K562 (cell line): ENCODE measurements at regions not wholly inside any gene's neighbourhood (a gene's known extent, or its start where the extent isn't known, plus 50 kb on each side); places are given as distances from the start of the nearest gene placed in this dataset.

ENCODE experiments used
- ATAC-seq: fragments of 200-7000 bp; cut with Tn5 transposase; 3 replicates; pipeline ENCODE4 v1.9.1; 2020; ENCODE audit warnings: moderate library complexity
- BruUV-seq: library from RNA; stranded (reverse); fragments of 400-500 nt; replicated peaks from 2 replicates; lab custom pipeline; 2021; lab: Mats Ljungman, UMichigan
- CTCF ChIA-PET: fragments of 300-600 bp; formaldehyde crosslinking; extraction: SDS; loops from one replicate; lab custom pipeline; 2021; ENCODE audit warnings: low intra/inter-chr PET ratio; lab: Yijun Ruan, JAX
- POLR2A ChIA-PET: fragments of 300-600, 350-650 bp; sonication (Branson Sonifier 250); formaldehyde crosslinking; extraction: SDS; loops from one replicate; lab custom pipeline; 2021; ENCODE audit warnings: antibody characterized with exemption, inconsistent platforms; lab: Yijun Ruan, JAX
- DNase-seq, 4 experiments: peaks; one replicate each; pipeline versions ENCODE4 v3.0.0 to v3.0.0-alpha.2; 2011 to 2018; ENCODE audit warnings: low spot score in 3 of 4, mixed read lengths in 3 of 4; ENCODE audit errors: extremely low read depth in 1 of 4
- FAIRE-seq: peaks from 2 replicates; lab custom pipeline; 2011; peaks lifted over from hg19 to GRCh38; lab: Jason Lieb, UNC
- H2AFZ ChIP-seq: 2 replicates; pipeline ENCODE4 v1.6.0; 2011; ENCODE audit warnings: low read depth, low read length, control low read depth, inconsistent platforms
- H3K27ac ChIP-seq: fragments of 200-600 bp; 3 replicates; pipeline ENCODE4 v1.8.0; 2011; ENCODE audit warnings: low read depth, mild to moderate bottlenecking, control low read depth, inconsistent platforms, low read length, moderate library complexity, mixed read lengths; ENCODE audit errors: extremely low read depth
- H3K27me3 ChIP-seq, 2 experiments: fragments of 300-600 bp in 1 of 2; 2 replicates in 1 of 2; 3 replicates in 1 of 2; pipeline versions ENCODE4 v1.6.0 to v1.8.0; 2011; ENCODE audit warnings: inconsistent platforms in 2 of 2, low read length in 2 of 2, mild to moderate bottlenecking in 1 of 2, mixed read lengths in 1 of 2, moderate library complexity in 1 of 2; ENCODE audit not compliant: control insufficient read depth in 2 of 2, insufficient read depth in 2 of 2
- H3K36me3 ChIP-seq: fragments of 300-600 bp; 3 replicates; pipeline ENCODE4 v1.8.0; 2011; ENCODE audit warnings: mild to moderate bottlenecking, low read length, inconsistent platforms; ENCODE audit not compliant: control insufficient read depth, insufficient read depth
- H3K4me1 ChIP-seq, 2 experiments: fragments of 200-600 bp in 1 of 2; replicated peaks in 1 of 2; 2 replicates in 1 of 2; 3 replicates in 1 of 2; pipeline versions ENCODE4 v1.5.1 to v1.8.0; 2011; ENCODE audit warnings: inconsistent platforms in 2 of 2, low read length in 2 of 2, mild to moderate bottlenecking in 1 of 2, mixed read lengths in 1 of 2, moderate library complexity in 1 of 2; ENCODE audit not compliant: control insufficient read depth in 2 of 2, insufficient read depth in 2 of 2
- H3K4me2 ChIP-seq: 2 replicates; pipeline ENCODE4 v1.6.1; 2011; ENCODE audit warnings: low read length, control low read depth, inconsistent platforms, mixed read lengths; ENCODE audit not compliant: insufficient read depth
- H3K4me3 ChIP-seq: fragments of 200-600 bp; sonication (generic), shearing (Covaris generic); 2 replicates; pipeline ENCODE4 v1.5.1; 2016; ENCODE audit warnings: control low read depth, inconsistent platforms
- H3K79me2 ChIP-seq: fragments of 200-600 bp; 3 replicates; pipeline ENCODE4 v1.8.0; 2011; ENCODE audit warnings: low read length, inconsistent platforms; ENCODE audit not compliant: control insufficient read depth, insufficient read depth
- H3K9ac ChIP-seq, 2 experiments: 2 replicates each; pipeline versions ENCODE4 v1.6.0 to v1.6.1; 2011; ENCODE audit warnings: low read depth in 2 of 2, low read length in 2 of 2, control low read depth in 1 of 2, inconsistent platforms in 1 of 2, mild to moderate bottlenecking in 1 of 2, mixed read lengths in 1 of 2; ENCODE audit not compliant: insufficient read depth in 1 of 2
- H3K9me1 ChIP-seq: one replicate; pipeline ENCODE4 v1.6.0; 2011; ENCODE audit warnings: inconsistent platforms, mild to moderate bottlenecking, low read length, moderate library complexity; ENCODE audit not compliant: control insufficient read depth, insufficient read depth
- H3K9me3 ChIP-seq: replicated peaks from 2 replicates; pipeline ENCODE4 v1.5.1; 2011; ENCODE audit warnings: low read depth, low read length, inconsistent platforms; ENCODE audit not compliant: control insufficient read depth, insufficient read depth
- H4K20me1 ChIP-seq: replicated peaks from 2 replicates; pipeline ENCODE4 v1.6.1; 2011; ENCODE audit warnings: low read length, inconsistent platforms, mixed read lengths; ENCODE audit not compliant: control insufficient read depth, insufficient read depth
- ESRRB ChIP-seq: fragments of 250-450 bp; sonication (Bioruptor Pico); IDR thresholded peaks from 2 replicates; pipeline ENCODE4 v1.5.0; 2020; ENCODE audit warnings: mild to moderate bottlenecking, moderate library complexity, borderline replicate concordance
- HDAC3 ChIP-seq: fragments of 450-650 bp; IDR thresholded peaks from 2 replicates; pipeline ENCODE4 v1.6.1; 2018; ENCODE audit warnings: borderline replicate concordance, mild to moderate bottlenecking, moderate library complexity; ENCODE audit not compliant: partially characterized antibody
- HNRNPK ChIP-seq: fragments of 200-400 bp; formaldehyde crosslinking; IDR thresholded peaks from one replicate; pipeline ENCODE4 v1.6.1; 2018; ENCODE audit warnings: mild to moderate bottlenecking, low read depth, low read length; ENCODE audit not compliant: poor library complexity, severe bottlenecking
- HSF4 ChIP-seq: fragments of 250-450 bp; sonication (Bioruptor Pico); IDR thresholded peaks from 2 replicates; pipeline ENCODE4 v2.1.2; 2022; ENCODE audit warnings: mild to moderate bottlenecking, moderate library complexity, borderline replicate concordance
- POLR3G ChIP-seq: IDR thresholded peaks from 2 replicates; pipeline ENCODE4 v1.6.1; 2011; ENCODE audit not compliant: insufficient read length, insufficient replicate concordance; ENCODE audit errors: extremely low read depth
- THAP7 ChIP-seq: fragments of 250-450 bp; sonication (Bioruptor Pico); IDR thresholded peaks from 2 replicates; pipeline ENCODE4 v1.5.0; 2021
- WHSC1 ChIP-seq: IDR thresholded peaks from one replicate; pipeline ENCODE4 v1.6.1; 2012; ENCODE audit warnings: low read length, control low read depth, inconsistent platforms
- ZNF740 ChIP-seq, 3 experiments: fragments of 200-800 bp in 1 of 3; sonication (Bioruptor generic) in 1 of 3; sonication (generic) in 1 of 3; formaldehyde crosslinking in 1 of 3; IDR thresholded peaks; 2 replicates each; pipeline versions ENCODE4 v1.6.1 to v1.8.0; 2016 to 2022; ENCODE audit warnings: mild to moderate bottlenecking in 2 of 3, missing compliant biosample characterization in 2 of 3, missing genetic modification characterization in 2 of 3, missing genetic modification reagents in 1 of 3
- WGBS: fragments of 100-300 bp; shearing (Covaris generic); methylation state at CpG from one replicate; pipeline ENCODE4 v1.1.6; 2016; ENCODE audit warnings: low coverage, mixed read lengths; ENCODE audit not compliant: insufficient coverage; ENCODE audit errors: missing lambda C conversion rate; 5-methylcytosine and 5-hydroxymethylcytosine counted together
- in situ Hi-C: fragments of 300-500 bp; cut with MboI; formaldehyde crosslinking; loops from 4 replicates; pipeline ENCODE4 v1.15.0; 2018; ENCODE audit warnings: inconsistent platforms, mixed read lengths
- intact Hi-C: fragments of 100-400 bp; cut with micrococcal nuclease; formaldehyde crosslinking; loops from 2 replicates; pipeline ENCODE4 v1.14.2; 2022
- TF ChIP-seq, protein P1 (sequence below): fragments of 200-400 bp; formaldehyde crosslinking; IDR thresholded peaks from 2 replicates; pipeline ENCODE4 v1.6.1; 2017; ENCODE audit warnings: mild to moderate bottlenecking, low read depth, low read length, moderate library complexity
- TF ChIP-seq, protein P2 (sequence below): fragments of 250-450 bp; sonication (Bioruptor Pico); IDR thresholded peaks from 2 replicates; pipeline ENCODE4 v1.8.0; 2022; ENCODE audit warnings: inconsistent platforms
- TF ChIP-seq, protein P3 (sequence below), 2 experiments: IDR thresholded peaks in 1 of 2; conservative IDR thresholded peaks in 1 of 2; 2 replicates each; pipeline ENCODE4 v1.6.1; 2016; ENCODE audit warnings: low read depth in 2 of 2, mild to moderate bottlenecking in 1 of 2, missing compliant biosample characterization in 1 of 2, missing genetic modification characterization in 1 of 2, moderate library complexity in 1 of 2

GRCh38 chr3:152155246-152156020 lies 113.3 kb upstream of the MBNL1 start:
- Histone ChIP-seq H3K27ac (no peak overlapping the region), H4K20me1 (no peaks in the 10 kb centered on the region), H3K4me1 (no peaks in the 10 kb centered on the region), H3K9me3 (no peaks in the 10 kb centered on the region), H3K36me3 (no peaks in the 10 kb centered on the region), H3K27me3 (no peaks in the 10 kb centered on the region), H3K4me3 (no peak overlapping the region), H3K4me2 (no peak overlapping the region), H3K9me1 (no peaks in the 10 kb centered on the region), H3K9ac (no peak overlapping the region), H2AFZ (no peak overlapping the region), H3K79me2 (no peaks in the 10 kb centered on the region)
- POLR2A ChIA-PET = no interaction called here
- in situ Hi-C loops = no loop called here
- DNase-seq (no peak), ATAC-seq (no peak), FAIRE-seq (peak; percentile 49)
- 49% methylated on average over 5 of the region's 5 CpGs for WGBS
- BruUV-seq = no TSS peak
- CTCF ChIA-PET = no interaction called here
- intact Hi-C loops = no loop called here
- no peak for TF ChIP-seq HSF4 (CRISPR knock-in tag)
- TF ChIP-seq ESRRB (CRISPR knock-in tag) = no peak
- TF ChIP-seq, protein P1, sequence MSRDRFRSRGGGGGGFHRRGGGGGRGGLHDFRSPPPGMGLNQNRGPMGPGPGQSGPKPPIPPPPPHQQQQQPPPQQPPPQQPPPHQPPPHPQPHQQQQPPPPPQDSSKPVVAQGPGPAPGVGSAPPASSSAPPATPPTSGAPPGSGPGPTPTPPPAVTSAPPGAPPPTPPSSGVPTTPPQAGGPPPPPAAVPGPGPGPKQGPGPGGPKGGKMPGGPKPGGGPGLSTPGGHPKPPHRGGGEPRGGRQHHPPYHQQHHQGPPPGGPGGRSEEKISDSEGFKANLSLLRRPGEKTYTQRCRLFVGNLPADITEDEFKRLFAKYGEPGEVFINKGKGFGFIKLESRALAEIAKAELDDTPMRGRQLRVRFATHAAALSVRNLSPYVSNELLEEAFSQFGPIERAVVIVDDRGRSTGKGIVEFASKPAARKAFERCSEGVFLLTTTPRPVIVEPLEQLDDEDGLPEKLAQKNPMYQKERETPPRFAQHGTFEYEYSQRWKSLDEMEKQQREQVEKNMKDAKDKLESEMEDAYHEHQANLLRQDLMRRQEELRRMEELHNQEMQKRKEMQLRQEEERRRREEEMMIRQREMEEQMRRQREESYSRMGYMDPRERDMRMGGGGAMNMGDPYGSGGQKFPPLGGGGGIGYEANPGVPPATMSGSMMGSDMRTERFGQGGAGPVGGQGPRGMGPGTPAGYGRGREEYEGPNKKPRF = no peak
- TF ChIP-seq, protein P2, sequence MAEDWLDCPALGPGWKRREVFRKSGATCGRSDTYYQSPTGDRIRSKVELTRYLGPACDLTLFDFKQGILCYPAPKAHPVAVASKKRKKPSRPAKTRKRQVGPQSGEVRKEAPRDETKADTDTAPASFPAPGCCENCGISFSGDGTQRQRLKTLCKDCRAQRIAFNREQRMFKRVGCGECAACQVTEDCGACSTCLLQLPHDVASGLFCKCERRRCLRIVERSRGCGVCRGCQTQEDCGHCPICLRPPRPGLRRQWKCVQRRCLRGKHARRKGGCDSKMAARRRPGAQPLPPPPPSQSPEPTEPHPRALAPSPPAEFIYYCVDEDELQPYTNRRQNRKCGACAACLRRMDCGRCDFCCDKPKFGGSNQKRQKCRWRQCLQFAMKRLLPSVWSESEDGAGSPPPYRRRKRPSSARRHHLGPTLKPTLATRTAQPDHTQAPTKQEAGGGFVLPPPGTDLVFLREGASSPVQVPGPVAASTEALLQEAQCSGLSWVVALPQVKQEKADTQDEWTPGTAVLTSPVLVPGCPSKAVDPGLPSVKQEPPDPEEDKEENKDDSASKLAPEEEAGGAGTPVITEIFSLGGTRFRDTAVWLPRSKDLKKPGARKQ = no peak
- TF ChIP-seq WHSC1 = no peak
- TF ChIP-seq HNRNPK = no peak
- no peak for TF ChIP-seq ZNF740 (CRISPR knock-in tag; IDR thresholded peaks at IDR 0.05)
- TF ChIP-seq ZNF740 (tag; IDR thresholded peaks at IDR 0.05) = no peak
- TF ChIP-seq, protein P3, sequence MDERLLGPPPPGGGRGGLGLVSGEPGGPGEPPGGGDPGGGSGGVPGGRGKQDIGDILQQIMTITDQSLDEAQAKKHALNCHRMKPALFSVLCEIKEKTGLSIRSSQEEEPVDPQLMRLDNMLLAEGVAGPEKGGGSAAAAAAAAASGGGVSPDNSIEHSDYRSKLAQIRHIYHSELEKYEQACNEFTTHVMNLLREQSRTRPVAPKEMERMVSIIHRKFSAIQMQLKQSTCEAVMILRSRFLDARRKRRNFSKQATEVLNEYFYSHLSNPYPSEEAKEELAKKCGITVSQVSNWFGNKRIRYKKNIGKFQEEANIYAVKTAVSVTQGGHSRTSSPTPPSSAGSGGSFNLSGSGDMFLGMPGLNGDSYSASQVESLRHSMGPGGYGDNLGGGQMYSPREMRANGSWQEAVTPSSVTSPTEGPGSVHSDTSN (CRISPR knock-in tag; IDR thresholded peaks at IDR 0.05; ENCODE audit: low read depth) = no peak
- TF ChIP-seq, protein P3 (tag; conservative IDR thresholded peaks at IDR 0.05; ENCODE audit: low read depth) = no peak
- no peak for TF ChIP-seq HDAC3
- TF ChIP-seq THAP7 (CRISPR knock-in tag) = no peak
- no peak for TF ChIP-seq POLR3G
